ENCODE measurements at regions not wholly inside any gene's neighbourhood (a gene's known extent, or its start where the extent isn't known, plus 50 kb on each side); places are given as distances from the start of the nearest gene placed in this dataset.

GRCh38 chr2:101610750-101611315 lies 86.7 kb upstream of the MAP4K4 start:
- intact Hi-C loops (cut with micrococcal nuclease) = no loop called here

- intact Hi-C loops (cut with micrococcal nuclease) = no loop called here
Observed at GRCh38 chr2:101609433-101609832, 88.1 kb upstream of the MAP4K4 start.

DNA sequence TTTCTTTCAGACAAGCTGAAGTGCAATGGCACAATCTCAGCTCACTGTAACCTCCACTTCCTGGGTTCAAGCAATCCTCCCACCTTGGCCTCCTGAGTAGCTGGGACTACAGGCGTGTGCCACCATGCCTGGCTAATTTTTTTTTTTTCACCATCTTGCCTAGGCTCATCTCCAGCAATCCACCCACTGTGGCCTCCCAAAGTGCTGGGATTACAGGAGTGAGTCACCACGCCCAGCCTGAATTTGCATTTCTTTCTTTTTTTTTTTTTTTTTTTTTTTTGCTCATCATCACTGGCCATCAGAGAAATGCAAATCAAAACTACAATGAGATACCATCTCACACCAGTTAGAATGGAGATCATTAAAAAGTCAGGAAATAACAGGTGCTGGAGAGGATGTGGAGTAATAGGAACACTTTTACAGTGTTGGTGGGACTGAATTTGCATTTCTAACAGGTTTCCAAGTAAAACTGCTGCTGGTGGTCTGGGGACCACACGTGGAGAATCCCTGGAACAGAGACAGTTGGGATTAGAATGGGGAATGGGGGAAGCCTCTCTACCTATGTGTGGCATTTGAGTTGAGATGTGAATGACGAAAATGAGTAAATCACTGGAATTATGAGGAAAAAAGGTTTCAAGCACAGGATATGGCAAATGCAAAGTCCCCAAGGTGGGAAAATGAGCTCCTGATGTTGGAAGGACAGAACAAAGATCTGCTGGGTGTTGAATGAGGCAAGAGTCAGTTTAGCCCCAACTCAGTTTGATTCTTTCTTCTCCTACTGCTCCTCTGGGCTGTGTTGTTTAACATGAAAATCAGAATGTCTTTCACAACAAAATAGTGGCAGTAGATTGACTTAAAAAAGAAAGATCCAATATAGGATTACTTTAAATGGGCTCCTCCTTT lies 88.8 kb upstream of the MAP4K4 start:
- intact Hi-C loops (cut with micrococcal nuclease) = no loop called here

DNA sequence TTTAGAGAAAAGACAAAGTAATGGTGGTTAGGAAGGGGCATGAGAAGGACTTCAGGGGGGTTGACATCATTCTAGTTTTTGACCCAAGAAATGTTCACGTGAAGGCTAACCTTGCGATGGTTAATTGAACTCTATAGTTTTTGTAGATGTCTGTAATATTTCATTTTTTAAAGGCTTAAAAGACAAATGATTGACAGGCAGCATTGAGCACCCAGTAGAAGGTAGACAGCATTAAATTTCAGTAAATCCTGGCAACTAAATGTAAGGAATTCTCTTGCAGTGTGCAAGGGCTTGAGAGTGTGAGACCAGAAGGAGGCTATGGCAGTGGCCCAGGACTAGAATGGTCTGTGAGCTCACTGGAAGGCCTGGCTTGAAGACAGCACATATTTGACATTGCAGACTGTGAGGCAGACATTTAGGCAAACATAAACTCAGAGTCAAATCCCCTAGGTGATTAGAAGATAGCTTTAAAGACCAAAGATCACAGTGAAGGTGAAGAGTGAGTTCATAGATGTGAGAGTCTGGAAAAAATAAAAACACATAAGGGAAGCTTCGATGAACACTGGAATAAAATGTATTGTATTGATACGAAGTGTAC lies 100.1 kb upstream of the MAP4K4 start:
- intact Hi-C loops (cut with micrococcal nuclease) = no loop called here

- intact Hi-C loops (cut with micrococcal nuclease) = no loop called here
Observed at GRCh38 chr2:101596333-101596732, 101.2 kb upstream of the MAP4K4 start.

DNA sequence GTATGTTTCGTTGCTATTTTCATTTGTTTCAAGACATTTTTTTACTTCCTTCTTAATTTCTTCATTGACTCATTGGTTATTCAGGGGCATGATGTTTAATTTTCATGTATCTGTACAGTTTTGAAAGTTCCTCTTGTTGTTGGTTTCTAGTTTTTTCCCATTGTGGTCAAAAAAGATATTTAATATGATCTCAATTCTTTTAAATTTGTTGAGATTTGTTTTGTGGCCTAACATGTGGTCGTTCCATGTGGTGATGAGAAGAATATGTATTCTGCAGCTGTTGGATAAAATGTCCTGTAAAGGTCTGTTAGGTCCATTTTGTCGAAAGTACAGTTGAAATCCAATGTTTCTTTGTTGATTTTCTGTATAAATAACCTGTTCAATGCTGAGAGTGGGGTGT lies 110.3 kb upstream of the MAP4K4 start:
- intact Hi-C loops (cut with micrococcal nuclease) = no loop called here

DNA sequence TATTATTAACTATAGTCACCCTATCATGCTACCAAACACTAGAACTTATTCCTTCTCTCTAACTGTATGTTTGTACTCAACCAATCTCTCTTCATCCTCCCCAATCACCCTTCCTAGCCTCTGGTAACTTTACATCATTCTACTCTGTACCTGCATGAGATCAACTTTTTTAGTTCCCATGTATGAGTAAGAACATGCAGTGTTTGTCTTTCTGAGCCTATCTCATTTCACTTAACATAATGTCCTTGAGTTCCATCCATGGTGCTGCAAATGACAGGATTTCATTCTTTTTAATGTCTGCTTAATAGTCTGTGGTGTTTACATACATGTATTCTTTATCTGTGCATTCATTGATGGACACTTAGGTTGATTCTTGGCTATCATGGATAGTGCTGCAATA lies 108.9 kb upstream of the RFX8 start:
- intact Hi-C loops (cut with micrococcal nuclease) = no loop called here

DNA sequence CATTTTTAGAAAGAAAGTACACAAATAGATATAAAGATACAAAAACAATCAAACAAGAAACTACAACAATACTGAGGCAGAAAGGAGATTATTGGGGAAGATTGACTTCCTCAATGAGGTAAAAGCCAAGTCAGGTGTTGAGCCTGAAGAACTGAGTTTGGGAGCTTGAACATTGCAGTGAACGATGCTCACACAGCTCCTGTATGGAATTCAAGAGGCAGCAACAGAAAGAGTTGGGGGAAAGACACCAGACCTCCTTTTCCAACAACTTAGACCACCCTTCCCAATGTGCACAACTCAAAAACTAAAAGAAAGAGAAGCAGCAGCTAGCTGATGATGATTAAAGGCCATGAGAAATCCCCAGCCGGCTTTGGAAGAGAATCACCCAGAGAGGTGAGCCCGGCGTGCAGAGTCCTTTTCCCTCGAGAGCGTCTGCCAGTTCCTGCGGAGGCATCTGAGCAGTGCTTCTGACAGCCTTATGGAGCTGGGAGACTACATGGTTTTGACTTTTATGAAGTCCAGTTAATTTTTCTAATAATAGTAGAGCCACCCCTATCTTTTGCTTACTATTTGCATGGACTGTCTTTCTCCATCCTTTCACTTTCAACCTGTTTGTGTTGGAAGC lies 106.9 kb upstream of the RFX8 start:
- intact Hi-C loops (cut with micrococcal nuclease) = no loop called here

GRCh38 chr2:101580528-101580927 lies 105.6 kb upstream of the RFX8 start:
- intact Hi-C loops (cut with micrococcal nuclease) = no loop called here

- intact Hi-C loops (cut with micrococcal nuclease) = loop anchor here (10.0 kb wide), 2 partner anchors 506 to 1014 kb away; partner anchors contain the start of gene PDCL3
Observed at GRCh38 chr2:101578671-101579070, 103.8 kb upstream of the RFX8 start.

GRCh38 chr2:101578135-101578534 lies 103.2 kb upstream of the RFX8 start:
- intact Hi-C loops (cut with micrococcal nuclease) = loop anchor here (10.0 kb wide), 2 partner anchors 507 to 1013 kb away; partner anchors contain the start of gene PDCL3

- intact Hi-C loops (cut with micrococcal nuclease) = loop anchor here (10.0 kb wide), 2 partner anchors 508 to 1012 kb away; partner anchors contain the start of gene PDCL3
Observed at GRCh38 chr2:101577173-101577572, 102.3 kb upstream of the RFX8 start.

GRCh38 chr2:101574622-101575021 lies 99.7 kb upstream of the RFX8 start:
- intact Hi-C loops (cut with micrococcal nuclease) = loop anchor here (5.0 to 10.0 kb wide), 4 partner anchors 57 to 1010 kb away; partner anchors contain the start of genes CNOT11 and PDCL3

GRCh38 chr2:101571951-101572350 lies 97.0 kb upstream of the RFX8 start:
- intact Hi-C loops (cut with micrococcal nuclease) = loop anchor here (1.0 to 10.0 kb wide), 7 partner anchors 55 to 1007 kb away; partner anchors contain the start of genes CNOT11, MAP4K4, PDCL3 and RFX8

GRCh38 chr2:101569886-101570520 lies 95.1 kb upstream of the RFX8 start:
- intact Hi-C loops (cut with micrococcal nuclease) = loop anchor here (1.0 to 10.0 kb wide), 7 partner anchors 9 to 1005 kb away; partner anchors contain the start of genes CNOT11 and PDCL3

- intact Hi-C loops (cut with micrococcal nuclease) = no loop called here
Observed at GRCh38 chr2:101568969-101569368, 94.1 kb upstream of the RFX8 start.

GRCh38 chr2:101566632-101567228 lies 91.8 kb upstream of the RFX8 start:
- intact Hi-C loops (cut with micrococcal nuclease) = no loop called here

GRCh38 chr2:101563849-101564248 lies 88.9 kb upstream of the RFX8 start:
- intact Hi-C loops (cut with micrococcal nuclease) = no loop called here

DNA sequence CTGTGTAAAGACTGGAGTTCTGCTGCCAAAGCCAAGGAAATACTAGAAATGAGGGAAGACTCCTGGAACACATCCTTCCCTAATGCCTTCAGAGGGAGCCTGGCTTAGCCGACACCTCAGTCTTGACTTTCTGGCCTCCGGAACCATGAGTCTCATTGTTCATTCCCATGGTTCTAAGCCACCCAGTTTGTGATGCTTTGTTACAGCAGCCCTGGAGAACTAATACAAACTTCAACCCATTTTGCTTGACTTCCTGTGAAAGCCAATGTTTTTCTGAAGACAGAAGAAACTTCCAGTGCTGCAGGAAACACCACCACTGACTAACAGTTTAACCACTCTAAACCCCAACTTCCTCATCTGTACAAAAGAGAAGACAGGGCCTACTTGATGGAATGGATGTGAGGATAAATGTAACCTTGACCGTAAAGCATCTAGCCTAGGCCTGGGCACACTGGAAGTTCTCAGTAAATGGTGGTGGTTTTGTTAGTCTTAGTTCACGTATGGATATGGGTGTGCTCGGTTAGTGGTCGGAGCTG lies 85.9 kb upstream of the RFX8 start:
- intact Hi-C loops (cut with micrococcal nuclease) = loop anchor here (1.0 kb wide), 1 partner anchor 9 kb away; no protein-coding TSS in a partner anchor

DNA sequence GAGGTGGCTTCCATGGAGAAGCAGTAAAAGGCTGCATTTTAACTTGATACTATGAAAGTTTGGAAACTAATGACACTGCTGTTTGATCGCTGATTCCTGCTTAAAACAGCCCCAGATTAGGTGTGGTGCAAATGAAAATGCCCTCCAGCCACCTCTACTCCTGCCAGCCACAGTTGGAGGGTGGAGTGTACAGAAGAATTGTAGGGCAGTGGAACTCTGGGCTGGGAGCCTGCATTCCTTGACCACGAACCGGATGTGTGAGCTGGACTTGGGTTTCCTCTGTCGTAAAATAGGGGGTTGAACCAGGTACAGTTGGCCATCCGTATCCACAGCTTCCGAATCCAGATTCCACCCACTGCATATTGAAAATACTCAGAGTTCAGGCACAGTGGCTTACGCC lies 84.6 kb upstream of the RFX8 start:
- intact Hi-C loops (cut with micrococcal nuclease) = no loop called here
